VCaP (cell line): ENCODE measurements at regions not wholly inside any gene's neighbourhood (a gene's known extent, or its start where the extent isn't known, plus 50 kb on each side); places are given as distances from the start of the nearest gene placed in this dataset.
"Not testable (repeated sequence)": the region's sequence is repeated elsewhere in the genome, so short reads cannot be mapped to it uniquely, and the experiment has no call there.

Source experiments
- H3K27ac ChIP-seq: fragments of 450-650 bp; 2 replicates; pipeline ENCODE4 v1.5.1; 2017
- CTCF ChIP-seq: fragments of 450-650 bp; conservative IDR thresholded peaks from 2 replicates; pipeline ENCODE4 v1.5.1; 2017; ENCODE audit warnings: mild to moderate bottlenecking, moderate library complexity

- no peak overlapping the region; the same call in 1 of the 2 replicates for H3K27ac ChIP-seq
- TF ChIP-seq CTCF, result no peak
These were observed 82.0 kb downstream of the OR2B2 start for GRCh38 chr6:27830212-27830599.

GRCh38 chr6:27829453-27830211, 82.6 kb downstream of the OR2B2 start:
- H3K27ac ChIP-seq, result no peak overlapping the region; the same call in 1 of the 2 replicates
- no peak for TF ChIP-seq CTCF

- H3K27ac ChIP-seq, result not testable (repeated sequence)
These were observed 84.7 kb downstream of the OR2B2 start for GRCh38 chr6:27827477-27827876.

GRCh38 chr6:27826612-27826985, 85.6 kb downstream of the OR2B2 start:
- peak overlapping the region; percentile 86 for H3K27ac ChIP-seq

- peak overlapping the region; percentile 86 for H3K27ac ChIP-seq
These were observed 86.2 kb downstream of the OR2B2 start for GRCh38 chr6:27825848-27826611.

- H3K27ac ChIP-seq, result peak overlapping the region; percentile 86
- TF ChIP-seq CTCF, result no peak
These were observed 87.0 kb downstream of the OR2B2 start for GRCh38 chr6:27825025-27825793.

GRCh38 chr6:27824211-27825024, 87.8 kb downstream of the OR2B2 start:
- H3K27ac ChIP-seq, result peak overlapping the region; percentile 86

GRCh38 chr6:27823714-27824210, 88.4 kb downstream of the OR2B2 start:
- H3K27ac ChIP-seq, result peak overlapping the region; percentile 86

GRCh38 chr6:27816906-27817305, 95.3 kb downstream of the OR2B2 start:
- TF ChIP-seq CTCF, result no peak
- H3K27ac ChIP-seq, result no peak overlapping the region
